GM06990 (cell line): ENCODE measurements at regions not wholly inside any gene's neighbourhood (a gene's known extent, or its start where the extent isn't known, plus 50 kb on each side); places are given as distances from the start of the nearest gene placed in this dataset.
"Not testable (repeated sequence)": the region's sequence is repeated elsewhere in the genome, so short reads cannot be mapped to it uniquely, and the experiment has no call there.

Experiments used
- DNase-seq: peaks from one replicate; pipeline ENCODE4 v3.0.0-alpha.2; 2011; ENCODE audit not compliant: insufficient read length; ENCODE audit errors: extremely low read depth
- H3K27me3 ChIP-seq: replicated peaks from 2 replicates; pipeline ENCODE4 v1.6.0; 2011; ENCODE audit warnings: low read length; ENCODE audit not compliant: control insufficient read depth, insufficient read depth
- H3K36me3 ChIP-seq: 2 replicates; pipeline ENCODE4 v1.5.1; 2011; ENCODE audit warnings: low read length; ENCODE audit not compliant: control insufficient read depth, insufficient read depth
- H3K4me3 ChIP-seq: replicated peaks from 2 replicates; pipeline ENCODE4 v1.5.1; 2011; ENCODE audit warnings: low read depth, mild to moderate bottlenecking, control low read depth, low read length
- TF ChIP-seq, protein P1 (sequence below): IDR thresholded peaks from 2 replicates; pipeline ENCODE4 v1.5.1; 2011; ENCODE audit warnings: low read length, control low read depth, mild to moderate bottlenecking, inconsistent platforms; ENCODE audit not compliant: insufficient read depth, poor library complexity, severe bottlenecking

DNA sequence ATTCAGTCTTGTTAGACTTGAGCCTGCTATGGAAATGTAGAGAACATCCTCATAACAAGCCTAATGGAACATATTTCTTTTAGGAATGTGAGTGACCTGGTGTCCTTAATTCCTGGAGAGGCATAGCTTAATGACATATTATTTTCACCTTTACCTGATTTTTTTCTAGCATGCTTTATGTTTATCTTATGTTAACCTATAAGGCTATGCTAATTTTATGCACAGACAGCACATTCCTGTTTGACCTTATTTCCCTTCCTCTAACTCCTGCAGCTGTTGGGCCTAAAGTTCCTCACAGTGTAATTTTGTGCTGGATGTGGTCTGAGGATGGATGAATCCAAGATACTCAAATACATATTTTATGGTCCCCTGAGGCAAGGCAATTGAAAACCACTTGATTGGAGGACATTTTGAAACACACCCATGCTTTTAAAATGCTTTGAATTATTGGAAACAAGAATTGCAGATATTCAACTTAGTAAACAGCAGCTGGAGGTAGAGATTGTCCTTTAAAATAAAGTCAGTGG lies 111.5 kb downstream of the LARP7 start:
- TF ChIP-seq, protein P1, sequence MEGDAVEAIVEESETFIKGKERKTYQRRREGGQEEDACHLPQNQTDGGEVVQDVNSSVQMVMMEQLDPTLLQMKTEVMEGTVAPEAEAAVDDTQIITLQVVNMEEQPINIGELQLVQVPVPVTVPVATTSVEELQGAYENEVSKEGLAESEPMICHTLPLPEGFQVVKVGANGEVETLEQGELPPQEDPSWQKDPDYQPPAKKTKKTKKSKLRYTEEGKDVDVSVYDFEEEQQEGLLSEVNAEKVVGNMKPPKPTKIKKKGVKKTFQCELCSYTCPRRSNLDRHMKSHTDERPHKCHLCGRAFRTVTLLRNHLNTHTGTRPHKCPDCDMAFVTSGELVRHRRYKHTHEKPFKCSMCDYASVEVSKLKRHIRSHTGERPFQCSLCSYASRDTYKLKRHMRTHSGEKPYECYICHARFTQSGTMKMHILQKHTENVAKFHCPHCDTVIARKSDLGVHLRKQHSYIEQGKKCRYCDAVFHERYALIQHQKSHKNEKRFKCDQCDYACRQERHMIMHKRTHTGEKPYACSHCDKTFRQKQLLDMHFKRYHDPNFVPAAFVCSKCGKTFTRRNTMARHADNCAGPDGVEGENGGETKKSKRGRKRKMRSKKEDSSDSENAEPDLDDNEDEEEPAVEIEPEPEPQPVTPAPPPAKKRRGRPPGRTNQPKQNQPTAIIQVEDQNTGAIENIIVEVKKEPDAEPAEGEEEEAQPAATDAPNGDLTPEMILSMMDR: no peak
- Histone ChIP-seq H3K27me3 (no peaks in the 10 kb centered on the region), H3K36me3 (no peaks in the 10 kb centered on the region), H3K4me3 (no peak overlapping the region)
- no peak for DNase-seq

DNA sequence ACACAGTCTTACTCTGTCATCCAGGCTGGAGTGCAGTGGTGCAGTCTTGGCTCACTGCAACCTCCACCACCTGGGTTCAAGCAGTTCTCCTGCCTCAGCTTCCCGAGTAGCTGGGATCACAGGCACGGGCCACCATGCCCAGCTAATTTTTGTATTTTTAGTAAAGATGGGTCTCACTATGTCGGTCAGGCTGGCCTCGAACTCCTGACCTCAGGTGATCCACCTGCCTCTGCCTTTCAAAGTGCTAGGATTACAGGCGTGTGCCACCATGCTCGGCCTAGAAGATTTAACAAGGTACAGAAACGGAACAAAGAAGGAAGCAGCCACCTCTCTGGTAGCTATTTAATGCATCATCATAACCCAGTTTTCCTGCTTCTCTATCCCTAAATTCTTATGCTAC lies 113.8 kb downstream of the LARP7 start:
- H3K4me3 ChIP-seq, DNase-seq, H3K36me3 ChIP-seq, H3K27me3 ChIP-seq: not testable (repeated sequence)

DNA sequence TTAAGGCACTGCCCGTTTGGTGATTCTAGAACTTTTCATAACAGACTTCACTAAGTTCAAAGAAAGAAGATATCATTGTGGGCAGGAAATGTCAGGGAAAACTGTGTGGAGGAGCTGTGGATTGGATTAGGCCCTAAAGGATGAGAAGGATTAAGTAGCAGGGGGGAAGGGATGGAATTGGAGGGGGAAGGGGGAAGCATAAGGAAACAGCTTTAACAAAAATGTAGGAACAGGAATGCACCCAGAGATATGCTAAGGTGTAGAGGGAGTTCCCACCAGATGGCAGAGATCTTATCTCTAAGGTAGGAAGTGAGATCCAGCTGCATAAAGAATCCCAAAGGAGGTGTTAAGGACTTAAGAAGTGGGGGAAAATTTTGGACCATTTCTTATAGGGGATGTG lies 114.5 kb downstream of the LARP7 start:
- TF ChIP-seq, protein P1: no peak

DNA sequence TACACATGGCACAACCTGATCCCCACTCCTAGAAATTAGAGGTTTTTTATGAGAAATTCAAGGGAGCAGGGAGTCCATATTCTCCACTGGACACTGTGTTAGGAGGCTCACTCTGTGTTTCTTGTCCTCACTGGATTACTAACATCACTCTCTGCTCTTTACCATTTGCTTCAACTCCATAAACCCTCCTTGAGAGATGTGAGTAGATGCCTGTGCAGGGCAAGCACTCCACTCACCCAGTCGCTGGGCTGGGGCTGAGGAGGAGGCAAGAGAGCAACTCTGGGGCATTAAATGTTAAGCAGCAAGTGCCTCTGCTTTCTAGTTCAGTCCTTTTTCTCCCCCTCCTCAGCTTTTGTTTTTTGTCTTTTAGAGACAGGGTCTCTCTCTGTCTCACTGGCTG lies 115.1 kb downstream of the LARP7 start:
- DNase-seq: no peak
- no peaks in the 10 kb centered on the region for H3K36me3 ChIP-seq

More for the DNA sequence above, 114.5 kb downstream of the LARP7 start:
- no peak for DNase-seq
- no peaks in the 10 kb centered on the region for H3K27me3 ChIP-seq
- H3K4me3 ChIP-seq: no peak overlapping the region
- no peaks in the 10 kb centered on the region for H3K36me3 ChIP-seq

DNA sequence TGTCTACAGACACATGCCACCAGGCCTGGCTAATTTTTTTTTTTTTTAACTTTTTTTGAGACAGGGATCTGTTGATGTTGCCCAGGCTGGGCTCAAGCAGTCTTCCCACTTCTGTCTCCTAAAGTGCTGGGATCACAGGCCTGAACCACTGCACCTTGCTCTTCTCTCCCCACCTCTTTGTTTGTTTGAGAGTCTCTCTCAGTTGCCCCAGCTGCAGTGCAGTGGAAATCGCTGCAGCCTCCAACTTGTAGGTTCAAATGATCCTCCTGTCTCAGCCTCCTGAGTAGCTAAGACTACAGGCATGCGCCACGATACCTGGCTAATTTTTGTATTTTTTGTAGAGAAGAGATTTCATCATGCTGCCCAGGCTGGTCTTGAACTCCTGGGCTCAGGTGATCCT lies 115.6 kb downstream of the LARP7 start:
- DNase-seq: no peak
- TF ChIP-seq, protein P1: no peak
- Histone ChIP-seq H3K4me3 (no peak overlapping the region), H3K27me3 (no peaks in the 10 kb centered on the region), H3K36me3 (no peaks in the 10 kb centered on the region)

More for the DNA sequence above, 115.1 kb downstream of the LARP7 start:
- TF ChIP-seq, protein P1: no peak
- H3K4me3 ChIP-seq: no peak overlapping the region
- H3K27me3 ChIP-seq: no peaks in the 10 kb centered on the region

DNA sequence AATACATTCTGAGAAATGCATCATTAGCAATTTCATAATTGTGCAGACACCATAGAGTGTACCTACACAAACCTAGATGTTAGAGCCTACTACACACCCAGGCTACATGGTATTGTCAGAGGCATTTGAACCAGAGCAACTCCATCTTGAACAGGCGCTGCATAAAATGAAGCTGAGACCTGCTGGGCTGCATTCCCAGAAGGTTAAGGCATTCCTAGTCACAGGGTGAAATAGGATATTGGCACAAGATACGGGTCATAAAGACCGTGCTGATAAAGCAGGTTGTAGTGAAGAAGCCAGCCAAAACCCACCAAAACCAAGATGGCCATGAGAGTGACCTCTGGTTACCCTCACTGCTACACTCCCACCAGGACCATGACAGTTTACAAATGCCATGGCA lies 116.4 kb downstream of the LARP7 start:
- Histone ChIP-seq H3K27me3 (no peaks in the 10 kb centered on the region), H3K36me3 (no peaks in the 10 kb centered on the region), H3K4me3 (no peak overlapping the region)
- TF ChIP-seq, protein P1: no peak
- no peak for DNase-seq
